ENCODE measurements at regions not wholly inside any gene's neighbourhood (a gene's known extent, or its start where the extent isn't known, plus 50 kb on each side); places are given as distances from the start of the nearest gene placed in this dataset.

DNA sequence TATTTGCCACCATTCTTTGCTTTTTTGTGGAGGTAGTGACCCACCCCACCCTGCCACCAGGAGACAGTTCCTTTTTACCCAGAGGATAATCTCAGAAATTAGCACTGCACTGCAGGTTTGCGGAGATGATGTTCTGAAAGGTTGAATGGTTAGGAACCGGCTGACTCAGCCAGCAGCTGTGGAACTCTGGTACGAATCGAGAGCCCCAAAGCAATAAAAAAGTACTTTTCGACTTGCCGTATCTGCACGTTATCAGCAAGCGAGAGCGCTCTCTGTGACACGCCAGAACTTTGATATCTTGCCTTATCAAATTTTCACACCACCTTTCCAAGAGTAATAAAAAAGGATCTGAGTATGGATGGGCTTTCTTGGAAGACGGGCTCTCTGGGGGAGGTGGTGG lies 96.3 kb upstream of the EEF2KMT start (continued):
- TF ChIP-seq, protein P1, sequence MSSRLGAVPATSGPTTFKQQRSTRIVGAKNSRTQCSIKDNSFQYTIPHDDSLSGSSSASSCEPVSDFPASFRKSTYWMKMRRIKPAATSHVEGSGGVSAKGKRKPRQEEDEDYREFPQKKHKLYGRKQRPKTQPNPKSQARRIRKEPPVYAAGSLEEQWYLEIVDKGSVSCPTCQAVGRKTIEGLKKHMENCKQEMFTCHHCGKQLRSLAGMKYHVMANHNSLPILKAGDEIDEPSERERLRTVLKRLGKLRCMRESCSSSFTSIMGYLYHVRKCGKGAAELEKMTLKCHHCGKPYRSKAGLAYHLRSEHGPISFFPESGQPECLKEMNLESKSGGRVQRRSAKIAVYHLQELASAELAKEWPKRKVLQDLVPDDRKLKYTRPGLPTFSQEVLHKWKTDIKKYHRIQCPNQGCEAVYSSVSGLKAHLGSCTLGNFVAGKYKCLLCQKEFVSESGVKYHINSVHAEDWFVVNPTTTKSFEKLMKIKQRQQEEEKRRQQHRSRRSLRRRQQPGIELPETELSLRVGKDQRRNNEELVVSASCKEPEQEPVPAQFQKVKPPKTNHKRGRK (CRISPR knock-in tag; IDR thresholded peaks at IDR 0.05) = no peak

DNA sequence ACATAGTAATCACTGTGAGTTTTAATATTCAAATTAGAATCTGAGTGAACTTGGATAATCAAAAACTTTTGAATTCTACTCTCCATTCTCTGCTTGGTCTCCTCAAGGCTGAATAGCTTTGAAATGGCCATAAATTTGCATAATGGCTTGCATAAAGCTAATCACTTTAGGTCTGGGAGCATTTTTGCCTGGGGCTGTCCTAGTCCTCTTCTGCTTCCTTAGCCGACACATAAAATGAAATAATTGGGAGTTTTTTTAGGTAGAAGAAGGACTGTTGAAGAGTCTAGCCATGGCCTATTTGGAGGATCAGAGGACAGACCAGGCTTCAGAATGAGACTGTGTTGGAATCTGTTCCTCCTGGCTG lies 91.4 kb upstream of the EEF2KMT start:
- Histone ChIP-seq H2AFZ (ENCODE audit: low read length) (no peak overlapping the region), H3K9me3 (ENCODE audit: low read length) (no peaks in the 10 kb centered on the region), H4K20me1 (ENCODE audit: insufficient read depth, low read length) (no peaks in the 10 kb centered on the region), H3K36me3 (replicated peaks in 1 of 2; ENCODE audit: control insufficient read depth in 1 of 2, insufficient read depth in 2 of 2, low read length in 2 of 2) (no peaks in the 10 kb centered on the region), H3K4me3 (replicated peaks in 1 of 3; ENCODE audit: insufficient read depth in 1 of 3, low read depth in 2 of 3, low read length in 3 of 3) (no peak overlapping the region), H3K27ac (ENCODE audit: extremely low read length, insufficient read depth, low read length) (no peak overlapping the region), H3K4me2 (ENCODE audit: low read depth, low read length) (no peak overlapping the region), H3K27me3 (ENCODE audit: control insufficient read depth in 1 of 2, insufficient read depth in 2 of 2, low read length in 2 of 2) (no peaks in the 10 kb centered on the region), H3K9ac (ENCODE audit: insufficient read depth, low read depth, low read length) (no peak overlapping the region), H3K4me1 (ENCODE audit: insufficient read depth, low read length) (peaks cover 10% of the 10 kb centered on the region), H3K79me2 (ENCODE audit: insufficient read depth, low read length) (no peaks in the 10 kb centered on the region)
- FAIRE-seq (no peak), DNase-seq (ENCODE audit: low spot score) (no peak), ATAC-seq (no peak)
- POLR2A ChIA-PET = no interaction called here
- no TSS peak for BruUV-seq (replicated peaks)
- CTCF ChIA-PET (ENCODE audit: low intra/inter-chr PET ratio, low total read pairs) = no interaction called here
- 91% methylated on average over 1 of the region's 1 CpG for WGBS (ENCODE audit: low lambda C conversion rate)
- TF ChIP-seq RNF2 (conservative IDR thresholded peaks at IDR 0.05; ENCODE audit: low read depth) (no peak), GFI1 (CRISPR knock-in tag; IDR thresholded peaks at IDR 0.05; ENCODE audit: borderline replicate concordance) (0 out of 2 replicates have a peak, but pooled peaks have one; percentile 1)
- in situ Hi-C loops (cut with HindIII; ENCODE audit: extremely low pct_ligation_motif_present, low pct_unique_long_range_greater_than_20kb) = no loop called here
- intact Hi-C loops (cut with micrococcal nuclease; ENCODE audit: unreplicated experiment) = no loop called here

DNA sequence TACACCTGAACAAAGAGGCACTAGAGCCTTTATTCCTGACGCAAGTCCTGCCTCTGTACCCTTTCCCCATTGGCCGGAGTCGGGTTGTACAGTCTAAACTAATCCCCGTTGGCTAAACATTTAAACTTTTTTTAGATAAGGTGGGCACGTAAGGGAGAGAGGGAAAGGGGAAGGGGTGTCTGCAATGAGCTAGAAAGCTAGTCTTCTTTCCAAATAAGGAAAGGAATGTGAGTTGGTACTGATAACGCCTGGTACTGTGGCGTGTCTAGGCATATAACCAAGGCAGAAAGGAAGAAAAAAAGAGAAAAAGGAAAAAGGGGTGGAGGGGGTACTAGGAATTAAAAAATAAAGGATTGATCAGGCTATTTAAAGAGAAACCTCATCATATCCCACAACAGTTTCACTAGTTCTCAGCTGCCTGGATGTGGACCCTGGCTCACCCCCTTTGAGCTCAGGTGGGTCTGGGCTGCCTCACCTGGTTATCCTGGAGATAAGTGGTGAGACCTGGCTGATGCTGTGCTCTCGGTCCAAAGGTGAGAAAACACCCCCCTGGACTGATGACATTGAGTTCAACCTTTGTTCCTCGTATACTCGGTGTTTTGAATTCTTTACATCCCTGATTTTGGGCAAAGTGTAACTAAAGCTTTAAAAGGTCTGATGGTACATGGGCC lies 90.9 kb upstream of the EEF2KMT start:
- CTCF ChIA-PET (ENCODE audit: low intra/inter-chr PET ratio, low total read pairs) = no interaction called here
- TF ChIP-seq MAF1 (CRISPR knock-in tag; IDR thresholded peaks at IDR 0.05; ENCODE audit: borderline replicate concordance) (no peak), FLYWCH1 (CRISPR knock-in tag; IDR thresholded peaks at IDR 0.05) (no peak), ZNF749 (CRISPR knock-in tag; IDR thresholded peaks at IDR 0.05; ENCODE audit: borderline replicate concordance) (no peak), NFIC (IDR thresholded peaks at IDR 0.05; ENCODE audit: low read length) (no peak), KMT2B (CRISPR knock-in tag; IDR thresholded peaks at IDR 0.05) (no peak)
- TF ChIP-seq, protein P2, sequence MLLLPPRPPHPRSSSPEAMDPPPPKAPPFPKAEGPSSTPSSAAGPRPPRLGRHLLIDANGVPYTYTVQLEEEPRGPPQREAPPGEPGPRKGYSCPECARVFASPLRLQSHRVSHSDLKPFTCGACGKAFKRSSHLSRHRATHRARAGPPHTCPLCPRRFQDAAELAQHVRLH (CRISPR knock-in tag; IDR thresholded peaks at IDR 0.05; ENCODE audit: borderline replicate concordance, low read depth) = no peak
- TF ChIP-seq, protein P3, sequence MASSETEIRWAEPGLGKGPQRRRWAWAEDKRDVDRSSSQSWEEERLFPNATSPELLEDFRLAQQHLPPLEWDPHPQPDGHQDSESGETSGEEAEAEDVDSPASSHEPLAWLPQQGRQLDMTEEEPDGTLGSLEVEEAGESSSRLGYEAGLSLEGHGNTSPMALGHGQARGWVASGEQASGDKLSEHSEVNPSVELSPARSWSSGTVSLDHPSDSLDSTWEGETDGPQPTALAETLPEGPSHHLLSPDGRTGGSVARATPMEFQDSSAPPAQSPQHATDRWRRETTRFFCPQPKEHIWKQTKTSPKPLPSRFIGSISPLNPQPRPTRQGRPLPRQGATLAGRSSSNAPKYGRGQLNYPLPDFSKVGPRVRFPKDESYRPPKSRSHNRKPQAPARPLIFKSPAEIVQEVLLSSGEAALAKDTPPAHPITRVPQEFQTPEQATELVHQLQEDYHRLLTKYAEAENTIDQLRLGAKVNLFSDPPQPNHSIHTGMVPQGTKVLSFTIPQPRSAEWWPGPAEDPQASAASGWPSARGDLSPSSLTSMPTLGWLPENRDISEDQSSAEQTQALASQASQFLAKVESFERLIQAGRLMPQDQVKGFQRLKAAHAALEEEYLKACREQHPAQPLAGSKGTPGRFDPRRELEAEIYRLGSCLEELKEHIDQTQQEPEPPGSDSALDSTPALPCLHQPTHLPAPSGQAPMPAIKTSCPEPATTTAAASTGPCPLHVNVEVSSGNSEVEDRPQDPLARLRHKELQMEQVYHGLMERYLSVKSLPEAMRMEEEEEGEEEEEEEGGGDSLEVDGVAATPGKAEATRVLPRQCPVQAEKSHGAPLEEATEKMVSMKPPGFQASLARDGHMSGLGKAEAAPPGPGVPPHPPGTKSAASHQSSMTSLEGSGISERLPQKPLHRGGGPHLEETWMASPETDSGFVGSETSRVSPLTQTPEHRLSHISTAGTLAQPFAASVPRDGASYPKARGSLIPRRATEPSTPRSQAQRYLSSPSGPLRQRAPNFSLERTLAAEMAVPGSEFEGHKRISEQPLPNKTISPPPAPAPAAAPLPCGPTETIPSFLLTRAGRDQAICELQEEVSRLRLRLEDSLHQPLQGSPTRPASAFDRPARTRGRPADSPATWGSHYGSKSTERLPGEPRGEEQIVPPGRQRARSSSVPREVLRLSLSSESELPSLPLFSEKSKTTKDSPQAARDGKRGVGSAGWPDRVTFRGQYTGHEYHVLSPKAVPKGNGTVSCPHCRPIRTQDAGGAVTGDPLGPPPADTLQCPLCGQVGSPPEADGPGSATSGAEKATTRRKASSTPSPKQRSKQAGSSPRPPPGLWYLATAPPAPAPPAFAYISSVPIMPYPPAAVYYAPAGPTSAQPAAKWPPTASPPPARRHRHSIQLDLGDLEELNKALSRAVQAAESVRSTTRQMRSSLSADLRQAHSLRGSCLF (CRISPR knock-in tag; IDR thresholded peaks at IDR 0.05; ENCODE audit: borderline replicate concordance) = no peak

More for the DNA sequence above, 90.9 kb upstream of the EEF2KMT start:
- no peaks in the 10 kb centered on the region for H3K9me3 ChIP-seq (ENCODE audit: low read length)
- H3K36me3 ChIP-seq (replicated peaks in 1 of 2; ENCODE audit: control insufficient read depth in 1 of 2, insufficient read depth in 2 of 2, low read length in 2 of 2) = no peaks in the 10 kb centered on the region
- 18% methylated on average over 10 of the region's 10 CpGs for WGBS (ENCODE audit: low lambda C conversion rate)
- H3K27ac ChIP-seq (ENCODE audit: extremely low read length, insufficient read depth, low read length) = no peak overlapping the region
- intact Hi-C loops (cut with micrococcal nuclease; ENCODE audit: unreplicated experiment) (no loop called here), in situ Hi-C loops (cut with HindIII; ENCODE audit: extremely low pct_ligation_motif_present, low pct_unique_long_range_greater_than_20kb) (no loop called here)
- no peak overlapping the region for H2AFZ ChIP-seq (ENCODE audit: low read length)
- H4K20me1 ChIP-seq (ENCODE audit: insufficient read depth, low read length) = no peaks in the 10 kb centered on the region
- POLR2A ChIA-PET = no interaction called here
- peaks cover 10% of the 10 kb centered on the region for H3K4me1 ChIP-seq (ENCODE audit: insufficient read depth, low read length)
- no peak overlapping the region for H3K9ac ChIP-seq (ENCODE audit: insufficient read depth, low read depth, low read length)
- no peak overlapping the region for H3K4me3 ChIP-seq (replicated peaks in 1 of 3; ENCODE audit: insufficient read depth in 1 of 3, low read depth in 2 of 3, low read length in 3 of 3)
- no peak for FAIRE-seq
- no peaks in the 10 kb centered on the region for H3K79me2 ChIP-seq (ENCODE audit: insufficient read depth, low read length)
- no peak overlapping the region for H3K4me2 ChIP-seq (ENCODE audit: low read depth, low read length)
- BruUV-seq (replicated peaks) = no TSS peak
- peak; percentile 43; the same call in 2 of the 3 replicates for ATAC-seq
- H3K27me3 ChIP-seq (ENCODE audit: control insufficient read depth in 1 of 2, insufficient read depth in 2 of 2, low read length in 2 of 2) = no peaks in the 10 kb centered on the region
- no peak for DNase-seq (ENCODE audit: low spot score)

Measured in HepG2 (cell line).